NCI-H460 (cell line): ENCODE measurements at regions not wholly inside any gene's neighbourhood (a gene's known extent, or its start where the extent isn't known, plus 50 kb on each side); places are given as distances from the start of the nearest gene placed in this dataset.
"Not testable (repeated sequence)": the region's sequence is repeated elsewhere in the genome, so short reads cannot be mapped to it uniquely, and the experiment has no call there.

ENCODE experiments used
- DNase-seq: peaks from one replicate; pipeline ENCODE4 v3.0.0-alpha.2; 2016; ENCODE audit warnings: low read depth; ENCODE audit errors: extremely low read depth

- no peak for DNase-seq
These were observed 288.3 kb upstream of the NR2F2 start for GRCh38 chr15:96041982-96042733.

- no peak for DNase-seq
These were observed 287.7 kb upstream of the NR2F2 start for GRCh38 chr15:96042734-96043224.

GRCh38 chr15:96043591-96044171 is 286.8 kb upstream of the NR2F2 start:
- no peak for DNase-seq

- peak; percentile 24 for DNase-seq
These were observed 283.8 kb upstream of the NR2F2 start for GRCh38 chr15:96046620-96047240.

- peak; percentile 74 for DNase-seq
These were observed 283.1 kb upstream of the NR2F2 start for GRCh38 chr15:96047255-96047931.

- DNase-seq = no peak
These were observed 281.2 kb upstream of the NR2F2 start for GRCh38 chr15:96049323-96049722.

GRCh38 chr15:96049766-96050165 is 280.7 kb upstream of the NR2F2 start:
- DNase-seq = peak; percentile 36

- DNase-seq = no peak
These were observed 278.9 kb upstream of the NR2F2 start for GRCh38 chr15:96051598-96051997.

- no peak for DNase-seq
These were observed 278.3 kb upstream of the NR2F2 start for GRCh38 chr15:96052154-96052553.

- DNase-seq = no peak
These were observed 277.9 kb upstream of the NR2F2 start for GRCh38 chr15:96052572-96053030.

GRCh38 chr15:96053031-96053780 is 277.3 kb upstream of the NR2F2 start:
- no peak for DNase-seq

- DNase-seq = peak; percentile 16
These were observed 276.6 kb upstream of the NR2F2 start for GRCh38 chr15:96053781-96054428.

- no peak for DNase-seq
These were observed 275.9 kb upstream of the NR2F2 start for GRCh38 chr15:96054621-96055020.

GRCh38 chr15:96058103-96058851 is 272.2 kb upstream of the NR2F2 start:
- no peak for DNase-seq

GRCh38 chr15:96058852-96059103 is 271.7 kb upstream of the NR2F2 start:
- DNase-seq = not testable (repeated sequence)

- DNase-seq = not testable (repeated sequence)
These were observed 269.9 kb upstream of the NR2F2 start for GRCh38 chr15:96060591-96060990.

- no peak for DNase-seq
These were observed 266.1 kb upstream of the NR2F2 start for GRCh38 chr15:96064351-96064756.

GRCh38 chr15:96066126-96066525 is 264.4 kb upstream of the NR2F2 start:
- no peak for DNase-seq

GRCh38 chr15:96066852-96067495 is 263.5 kb upstream of the NR2F2 start:
- DNase-seq = no peak
